GM21367 (cell line): ENCODE measurements at regions not wholly inside any gene's neighbourhood (a gene's known extent, or its start where the extent isn't known, plus 50 kb on each side); places are given as distances from the start of the nearest gene placed in this dataset.
A peak's percentile ranks its signal among the peaks of the same experiment; 100 is the strongest.
"Not testable (repeated sequence)": the region's sequence is repeated elsewhere in the genome, so short reads cannot be mapped to it uniquely, and the experiment has no call there.

Source experiments
- ATAC-seq: cut with Tn5 transposase; IDR thresholded peaks from one replicate; pipeline ENCODE4 v1.9.1; 2021; ENCODE audit not compliant: unreplicated experiment

DNA sequence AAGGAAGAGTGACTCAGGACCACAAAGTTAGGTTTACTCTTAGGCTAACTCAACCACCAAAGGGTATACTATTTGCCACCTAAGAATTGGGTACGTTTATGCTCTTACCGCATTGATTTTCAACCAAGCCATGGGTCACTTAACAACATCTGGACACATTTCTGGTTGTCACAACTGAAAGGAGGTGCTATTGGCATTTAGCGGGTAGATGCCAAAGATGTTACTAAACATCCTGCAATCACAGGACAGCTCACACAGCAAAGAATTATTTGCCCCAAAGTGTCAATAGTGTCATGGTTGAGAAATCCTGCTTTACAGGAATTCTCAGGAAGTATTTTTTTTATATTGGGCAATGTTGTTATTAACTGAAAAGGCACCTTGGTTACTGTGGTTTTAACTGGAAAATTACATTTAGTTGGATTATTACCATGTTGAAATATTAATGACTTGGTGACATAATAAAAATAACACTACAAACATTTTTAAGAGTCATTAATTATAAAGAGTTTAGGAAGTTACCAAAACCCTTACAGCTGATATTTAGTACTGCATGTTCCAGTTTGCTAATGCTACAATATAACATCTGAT is 185.0 kb upstream of the TMEM196 start:
- no peak for ATAC-seq

DNA sequence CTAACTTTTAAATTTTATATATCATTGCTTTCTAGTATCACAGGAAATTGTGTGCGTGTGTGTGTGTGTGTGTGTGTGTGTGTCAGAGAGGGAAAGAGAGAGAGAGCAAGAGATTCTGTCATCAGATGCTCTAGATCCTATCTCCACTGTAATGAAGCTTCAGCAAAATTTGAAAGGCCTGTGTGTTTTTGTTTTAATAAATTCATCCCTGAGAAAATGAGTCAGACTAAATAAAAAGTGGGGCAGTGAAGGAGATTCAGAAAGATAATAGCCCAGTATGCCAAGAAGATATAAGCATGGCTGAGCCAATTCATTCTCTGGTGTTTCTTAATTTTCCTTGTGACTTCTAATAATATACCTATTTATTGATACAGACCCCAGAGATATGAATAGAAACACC is 184.2 kb upstream of the TMEM196 start:
- ATAC-seq = no peak

DNA sequence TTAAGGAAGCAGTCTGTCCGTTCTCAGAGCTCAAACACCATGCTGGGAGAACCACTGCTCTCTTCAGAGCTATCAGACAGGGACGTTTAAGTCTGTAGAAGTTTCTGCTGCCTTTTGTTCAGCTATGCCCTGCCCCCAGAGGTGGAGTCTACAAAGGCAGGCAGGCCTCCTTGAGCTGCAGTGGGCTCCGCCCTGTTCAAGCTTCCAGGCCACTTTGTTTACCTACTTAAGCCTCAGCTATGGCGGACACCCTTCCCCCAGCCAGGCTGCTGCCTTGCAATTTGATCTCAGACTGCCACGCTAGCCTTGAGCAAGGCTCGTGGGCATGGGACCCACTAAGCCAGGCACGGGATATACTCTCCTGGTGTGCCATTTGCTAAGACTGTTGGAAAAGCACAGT is 180.7 kb upstream of the TMEM196 start:
- not testable (repeated sequence) for ATAC-seq

DNA sequence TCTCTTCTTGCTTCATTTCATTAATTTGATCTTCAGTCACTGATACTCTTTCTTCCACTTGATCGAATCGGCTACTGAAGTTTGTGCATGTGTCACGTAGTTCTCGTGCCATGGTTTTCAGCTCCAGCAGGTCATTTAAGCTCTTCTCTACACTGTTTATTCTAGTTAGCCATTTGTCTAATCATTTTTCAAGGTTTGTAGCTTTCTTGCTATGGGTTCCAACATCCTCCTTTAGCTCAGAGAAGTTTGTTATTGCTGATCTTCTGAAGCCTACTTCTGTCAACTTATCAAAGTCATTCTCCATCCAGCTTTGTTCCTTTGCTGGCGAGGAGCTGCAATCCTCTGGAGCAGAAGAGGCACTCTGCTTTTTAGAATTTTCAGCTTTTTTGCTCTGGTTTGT is 180.0 kb upstream of the TMEM196 start:
- not testable (repeated sequence) for ATAC-seq

DNA sequence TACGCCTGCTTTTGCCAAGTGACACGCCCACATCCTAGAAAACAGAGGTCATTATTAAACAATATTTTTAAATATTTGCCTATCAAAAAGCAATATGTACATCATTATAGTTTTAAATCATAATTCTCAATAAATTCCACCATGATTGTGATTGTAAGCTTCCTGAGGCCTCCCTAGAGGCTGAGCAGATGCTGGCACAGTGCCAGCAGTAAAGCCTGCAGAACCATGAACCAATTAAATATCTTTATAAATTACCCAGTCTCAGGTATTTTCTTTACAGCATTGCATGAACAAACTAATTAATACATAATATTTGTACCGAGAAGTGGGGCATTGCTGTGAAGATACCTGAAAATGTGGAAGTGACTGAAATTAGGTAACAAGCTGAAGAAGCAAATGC is 174.7 kb upstream of the TMEM196 start:
- ATAC-seq = no peak

DNA sequence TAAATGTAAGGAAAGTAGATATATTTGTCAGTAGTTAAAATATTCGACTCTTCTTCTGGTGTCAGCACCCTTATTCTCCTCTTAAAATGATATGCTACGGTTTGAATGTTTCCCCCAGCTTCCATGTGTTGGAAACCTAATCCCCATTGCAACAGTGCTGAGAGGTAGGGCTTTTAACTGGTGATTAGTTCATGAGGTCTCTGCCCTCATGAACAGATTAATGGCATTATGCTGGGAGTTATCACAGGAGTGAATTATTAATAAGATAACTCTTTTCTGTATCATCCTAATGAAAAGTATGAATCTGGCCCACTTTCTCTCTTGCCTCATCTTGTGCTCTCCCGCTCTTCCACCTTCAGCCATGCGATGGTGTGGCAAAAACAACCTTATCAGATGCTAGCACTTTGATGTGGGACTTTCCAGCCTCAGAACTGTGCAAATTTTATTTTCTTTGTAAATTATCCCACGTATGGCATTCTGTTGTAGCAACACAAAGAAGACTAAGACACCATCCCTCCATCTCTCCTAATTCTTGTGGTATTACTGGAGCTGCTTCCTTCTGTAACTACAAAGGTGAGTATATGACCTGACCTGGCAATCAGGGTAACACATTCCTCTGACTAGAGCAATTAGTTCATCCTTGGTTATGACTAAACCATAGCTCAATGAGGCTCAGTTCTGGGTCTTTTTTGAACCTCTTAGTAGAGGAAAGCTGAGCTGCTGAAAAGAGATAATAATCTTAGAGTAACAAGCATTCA is 171.1 kb upstream of the TMEM196 start:
- no peak for ATAC-seq

DNA sequence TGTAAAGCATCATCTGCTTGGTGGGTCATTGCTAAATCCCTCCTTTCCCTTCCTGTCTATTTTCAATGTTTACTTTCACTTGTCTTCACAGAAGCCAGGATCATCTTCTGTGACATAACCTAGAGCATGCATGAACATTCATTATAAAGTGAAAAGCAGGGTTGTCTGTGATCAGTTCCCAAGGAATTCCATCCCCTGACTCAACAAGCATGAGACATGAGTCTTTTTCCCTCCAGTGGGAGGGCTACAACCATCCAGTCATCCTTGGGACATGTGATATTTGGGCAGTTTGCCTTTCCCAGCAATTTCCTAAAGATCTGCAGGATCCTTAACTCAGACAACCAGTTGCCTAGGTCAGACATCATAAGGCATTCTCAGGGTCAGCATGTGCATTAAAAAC is 166.3 kb upstream of the TMEM196 start:
- no peak for ATAC-seq

DNA sequence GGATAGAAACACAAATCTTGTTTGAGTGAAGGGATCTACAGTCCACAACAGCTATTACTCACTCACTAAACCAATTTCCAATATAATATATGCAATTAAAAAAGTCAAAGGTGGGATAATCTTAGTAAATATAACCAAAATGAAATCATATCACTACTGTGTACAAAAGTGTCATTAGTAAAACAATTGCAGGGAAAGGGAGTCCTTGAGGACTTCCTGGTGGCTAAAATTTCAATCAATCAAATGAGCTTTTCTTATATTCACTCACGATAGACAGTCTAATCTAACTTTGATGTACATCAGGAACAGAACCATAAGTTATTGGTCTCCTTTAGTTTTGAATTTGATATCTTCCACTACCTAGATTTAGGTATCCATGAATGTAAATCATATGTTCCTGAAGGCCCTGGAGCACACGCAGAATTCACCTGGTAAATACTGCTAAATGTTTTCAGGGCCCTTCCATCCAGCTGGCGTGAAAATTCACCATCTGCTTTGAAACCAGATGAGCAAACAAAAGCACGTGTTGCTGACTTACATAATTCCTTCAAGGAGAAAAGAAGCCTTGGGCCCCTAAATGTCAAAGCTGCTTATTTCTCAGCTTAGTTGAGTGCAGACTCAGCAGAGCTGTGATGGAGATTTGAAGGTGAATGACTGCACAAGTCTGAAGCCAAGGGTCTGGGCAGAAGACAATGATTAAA is 159.3 kb upstream of the TMEM196 start:
- no peak for ATAC-seq

DNA sequence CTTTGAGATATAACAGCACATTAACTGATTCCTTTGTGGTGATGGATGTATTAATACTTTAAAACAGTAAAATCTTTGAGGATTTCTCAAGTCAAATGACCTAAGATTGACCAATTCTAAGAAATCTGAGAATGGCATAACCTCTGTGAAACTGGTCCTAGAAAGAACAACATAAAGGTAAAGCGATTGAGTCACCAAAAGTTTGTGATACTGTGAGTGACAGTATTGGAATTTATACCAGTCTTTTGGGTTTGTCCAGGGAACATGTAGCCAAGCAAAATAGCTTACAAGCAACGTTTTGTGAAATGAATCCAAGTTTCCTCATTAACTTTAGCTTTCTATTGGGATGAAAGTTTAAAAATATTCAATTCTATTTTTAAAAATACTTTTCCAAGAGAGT is 157.4 kb upstream of the TMEM196 start:
- ATAC-seq = no peak

DNA sequence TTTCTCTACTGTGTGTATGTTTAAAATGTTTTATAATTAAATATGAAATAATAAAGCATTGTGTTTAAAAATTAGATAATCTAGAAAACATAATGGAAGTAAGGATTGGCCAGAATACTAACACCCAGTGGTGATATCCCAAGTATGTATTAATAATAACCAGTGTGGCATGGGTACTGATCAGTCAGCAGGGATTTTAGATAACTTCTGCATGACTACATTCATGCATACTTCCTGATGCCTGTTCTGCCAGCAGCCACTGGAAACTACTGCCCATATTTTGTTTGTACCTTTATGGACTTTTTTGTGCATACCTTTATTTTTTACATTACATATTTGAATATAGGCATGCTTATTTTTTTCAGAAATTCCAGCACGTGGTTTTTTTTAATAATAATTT is 156.6 kb upstream of the TMEM196 start:
- ATAC-seq = no peak

DNA sequence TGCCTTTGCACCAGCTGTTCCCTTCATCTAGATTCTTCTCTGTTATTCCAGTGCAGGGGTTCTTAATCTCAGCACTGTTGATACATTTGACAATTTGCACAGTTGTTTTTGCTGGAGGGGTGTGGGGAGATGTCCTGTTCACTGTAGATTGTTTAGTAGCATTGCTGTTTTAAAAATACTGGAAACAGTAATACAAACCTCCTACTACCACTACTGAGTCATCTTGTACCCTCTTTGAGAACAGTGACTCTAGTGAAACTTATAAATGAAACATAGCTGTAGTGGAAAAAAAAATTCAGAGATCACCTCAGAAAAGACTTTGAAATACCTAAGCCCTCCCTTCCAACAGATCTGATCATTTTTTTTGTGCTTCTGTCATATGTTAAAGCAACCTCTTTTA is 154.8 kb upstream of the TMEM196 start:
- peak; percentile 84 for ATAC-seq

DNA sequence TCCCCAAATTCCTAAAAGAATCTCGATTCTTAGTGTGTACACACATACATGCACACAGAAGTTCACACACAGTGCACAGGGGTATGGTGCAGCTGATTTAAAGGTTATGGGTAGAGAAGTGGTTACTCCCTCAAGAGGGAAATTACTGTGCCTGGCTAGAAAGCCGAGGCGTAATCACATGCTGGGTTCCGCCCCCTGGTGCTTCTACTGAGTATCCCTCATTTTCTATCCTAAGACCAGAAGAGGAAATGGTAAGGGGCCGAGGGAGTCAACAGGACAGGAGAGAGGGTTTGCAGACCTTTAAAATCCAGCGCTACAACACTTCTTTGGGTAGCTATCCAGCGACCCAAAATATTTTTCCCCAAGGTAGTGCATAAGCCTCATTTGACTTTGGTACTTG is 147.3 kb upstream of the TMEM196 start:
- ATAC-seq = no peak

DNA sequence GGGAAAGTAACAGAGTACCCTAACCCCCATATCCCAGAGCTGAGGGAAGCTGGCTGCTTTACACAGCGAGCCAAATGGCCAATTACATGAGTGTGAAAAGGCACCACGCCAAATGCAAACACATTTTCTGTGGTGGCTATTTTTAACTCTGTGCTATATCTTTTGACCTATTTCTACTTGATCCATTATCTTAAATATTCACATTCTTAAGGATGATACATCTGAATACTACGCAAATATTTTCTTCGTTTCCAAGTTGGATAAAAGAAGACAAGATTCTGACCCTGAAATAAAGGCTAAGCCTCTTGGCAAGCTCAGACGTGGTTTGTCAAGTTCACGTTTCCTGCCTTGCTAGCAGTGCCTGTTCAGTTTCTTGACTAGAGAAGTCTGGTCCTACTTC is 146.7 kb upstream of the TMEM196 start:
- ATAC-seq = no peak

DNA sequence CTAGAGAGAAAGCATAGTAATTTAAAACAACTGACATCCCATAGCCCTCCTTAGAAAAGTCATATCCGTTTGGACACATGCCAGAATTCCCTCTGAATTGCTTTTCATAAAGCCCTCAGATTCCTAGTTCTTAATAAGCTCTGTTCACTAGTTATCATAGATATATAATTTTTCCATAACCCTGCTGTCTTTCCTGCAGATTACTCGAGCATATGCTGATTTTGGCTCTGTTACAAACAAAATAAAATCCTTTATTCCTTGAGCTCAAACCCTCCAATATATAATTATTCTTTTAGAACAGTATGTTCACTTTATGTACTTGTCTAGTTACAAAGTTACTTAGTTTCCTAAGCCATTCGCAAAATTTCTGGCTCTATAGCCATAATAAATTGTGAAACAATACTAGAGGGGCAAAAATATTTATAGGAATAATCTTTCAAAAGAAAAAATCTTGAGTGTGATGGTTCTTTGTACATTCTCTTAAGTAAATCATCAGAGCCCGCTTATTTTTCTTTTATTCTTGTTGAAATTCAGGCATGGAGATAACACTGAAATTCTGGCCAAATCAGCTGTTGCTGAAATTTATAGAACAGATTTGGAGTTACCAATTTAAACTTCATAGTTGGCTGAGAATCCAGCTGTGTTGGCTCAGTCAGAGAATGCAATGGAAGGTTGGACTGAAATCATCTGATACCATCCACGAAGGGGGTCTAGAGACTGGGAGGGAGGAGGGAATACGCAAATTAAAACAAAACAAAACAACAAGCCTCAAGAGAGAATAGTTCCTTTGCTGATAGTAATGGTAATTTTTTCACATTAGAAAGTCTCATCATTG is 146.1 kb upstream of the TMEM196 start:
- ATAC-seq = no peak

DNA sequence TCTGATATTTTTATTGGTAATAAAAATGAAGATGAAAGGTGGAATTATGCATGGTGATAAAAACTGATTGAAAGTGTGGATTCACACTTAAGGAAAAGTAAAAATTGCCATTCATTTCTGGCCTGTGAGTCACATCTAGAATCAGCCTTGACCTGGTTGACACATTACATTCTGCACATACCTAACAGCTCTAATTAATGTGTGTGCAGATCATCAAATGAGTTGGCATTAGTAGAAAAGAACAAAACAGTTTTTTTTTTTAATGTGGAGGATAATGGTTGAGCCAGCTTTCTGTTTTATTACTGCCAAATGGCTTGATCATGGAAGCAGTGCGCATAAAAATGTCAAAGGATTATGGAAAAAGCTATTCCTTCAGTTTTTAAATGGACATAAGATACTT is 142.6 kb upstream of the TMEM196 start:
- no peak for ATAC-seq

DNA sequence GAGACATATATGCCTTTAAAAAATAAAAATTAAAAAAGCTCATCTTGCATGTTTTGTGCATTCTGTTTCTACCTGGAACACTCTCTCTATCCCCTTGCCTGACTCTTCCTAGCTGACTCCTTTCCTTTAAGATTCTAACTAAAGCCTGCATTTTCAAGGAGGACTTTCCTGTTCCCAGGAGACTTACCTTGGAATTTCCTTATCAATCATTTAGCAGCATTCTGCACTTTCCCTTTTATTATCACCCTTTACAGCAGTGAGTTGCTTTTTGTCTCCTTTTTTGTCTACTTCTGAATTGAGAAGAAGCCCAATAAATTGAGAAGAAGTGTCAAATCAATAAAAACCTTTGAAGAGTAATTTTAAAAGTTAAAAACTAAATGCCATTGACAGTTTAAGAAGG is 142.2 kb upstream of the TMEM196 start:
- ATAC-seq = no peak

DNA sequence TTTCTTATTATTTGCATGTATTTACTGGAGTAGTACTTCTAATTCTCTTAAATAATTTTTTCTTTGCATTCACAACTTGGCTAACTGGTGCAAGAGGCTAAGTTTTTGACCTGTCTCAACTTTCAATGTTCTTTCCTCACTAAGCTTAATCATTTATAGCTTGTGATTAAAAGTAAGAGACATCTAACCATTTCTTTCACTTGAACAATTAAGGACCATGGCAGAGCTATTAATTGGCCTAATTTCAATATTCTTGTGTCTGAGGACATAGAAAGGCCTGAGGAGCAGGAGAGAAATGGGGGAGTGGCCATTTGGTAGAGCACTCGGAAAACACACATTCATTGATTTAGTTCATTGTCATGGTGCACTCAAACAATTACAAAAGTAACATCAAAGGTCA is 141.4 kb upstream of the TMEM196 start:
- ATAC-seq = no peak

DNA sequence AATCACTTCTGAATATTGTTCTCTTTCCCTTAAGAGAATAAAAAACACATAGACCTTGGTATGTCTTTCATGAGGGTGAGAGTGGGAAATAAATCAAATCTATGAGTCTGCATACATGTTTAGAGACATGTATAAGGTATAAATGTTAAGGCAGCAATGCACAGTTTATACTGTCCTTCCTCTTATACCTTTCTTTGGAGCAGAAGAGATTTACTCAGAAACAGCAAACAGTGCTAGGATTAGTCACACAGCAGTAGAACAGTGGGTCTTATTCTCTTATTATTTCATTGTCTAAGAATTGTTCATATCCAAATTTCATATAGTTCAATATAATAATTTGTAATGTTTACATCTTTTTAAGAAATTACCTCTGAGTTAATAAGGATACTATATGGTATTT is 126.7 kb upstream of the TMEM196 start:
- ATAC-seq = no peak

DNA sequence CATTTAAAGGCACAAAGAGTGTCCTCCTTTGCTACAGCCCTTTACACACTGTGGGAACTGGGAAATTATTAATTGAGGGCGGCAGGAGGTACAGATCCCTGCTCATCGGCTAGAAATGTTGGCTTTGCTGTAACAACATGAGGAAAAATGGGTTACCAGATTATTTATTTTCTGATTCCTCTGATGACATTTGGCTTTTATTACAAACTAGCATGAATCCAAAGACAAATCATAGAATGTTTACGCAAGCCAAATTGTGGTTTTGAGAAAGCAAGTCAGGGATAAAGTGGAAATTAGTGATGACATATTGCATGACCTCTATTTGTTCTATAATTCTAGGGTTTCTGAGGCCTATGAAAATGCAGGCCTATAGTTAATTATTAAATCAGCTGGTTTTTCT is 126.1 kb upstream of the TMEM196 start:
- no peak for ATAC-seq

DNA sequence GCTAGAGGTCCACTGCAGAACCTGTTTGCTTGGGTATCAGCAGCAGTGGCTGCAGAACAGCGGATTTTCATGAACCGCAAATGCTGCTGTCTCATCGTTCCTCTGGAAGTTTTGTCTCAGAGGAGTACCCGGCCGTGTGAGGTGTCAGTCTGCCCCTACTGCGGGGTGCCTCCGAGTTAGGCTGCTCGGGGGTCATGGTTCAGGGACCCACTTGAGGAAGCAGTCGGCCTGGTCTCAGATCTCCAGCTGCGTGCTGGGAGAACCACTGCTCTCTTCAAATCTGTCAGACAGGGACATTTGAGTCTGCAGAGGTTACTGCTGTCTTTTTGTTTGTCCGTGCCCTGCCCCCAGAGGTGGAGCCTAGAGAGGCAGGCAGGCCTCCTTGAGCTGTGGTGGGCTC is 109.5 kb upstream of the TMEM196 start:
- not testable (repeated sequence) for ATAC-seq

DNA sequence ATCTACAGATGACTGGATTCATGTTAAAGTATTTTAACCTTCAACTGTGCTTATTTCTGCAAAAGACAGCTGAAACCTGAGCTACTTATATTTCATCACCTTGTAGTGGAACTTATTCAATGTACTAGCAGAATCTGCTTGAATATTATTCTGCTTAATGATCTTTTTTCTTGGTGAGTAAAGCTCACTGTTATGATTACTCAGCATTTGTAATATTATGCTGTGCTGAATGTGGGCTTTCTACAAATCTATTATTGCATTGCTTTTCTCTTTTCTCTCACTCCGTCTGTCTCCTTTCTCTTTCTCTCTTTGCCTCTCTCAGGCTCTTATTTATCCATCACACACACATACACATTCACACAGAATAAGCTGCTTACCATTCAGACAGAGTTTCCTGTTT is 98.7 kb upstream of the TMEM196 start:
- ATAC-seq = no peak

DNA sequence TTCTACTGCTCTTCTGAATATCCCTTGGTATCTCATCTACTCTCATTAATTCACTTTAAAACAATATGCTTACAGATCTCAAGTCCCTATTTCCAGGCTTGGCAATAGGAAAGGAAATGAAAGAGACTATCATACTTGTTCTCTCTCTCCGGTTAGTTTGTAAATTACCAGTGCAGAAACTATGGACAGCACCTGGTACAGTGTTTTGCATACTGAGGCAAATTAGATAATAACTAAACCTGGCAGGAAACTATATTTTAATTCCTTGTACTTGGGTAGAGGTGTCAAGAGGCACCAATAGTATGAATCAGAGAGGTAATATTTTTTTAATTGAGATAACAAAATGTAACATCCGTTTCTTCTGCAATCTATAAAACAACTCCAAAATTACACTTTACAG is 97.7 kb upstream of the TMEM196 start:
- no peak for ATAC-seq
